Breast epithelium (tissue), 4 donors: ENCODE measurements at regions not wholly inside any gene's neighbourhood (a gene's known extent, or its start where the extent isn't known, plus 50 kb on each side); places are given as distances from the start of the nearest gene placed in this dataset.
A peak's percentile ranks its signal among the peaks of the same experiment; 100 is the strongest.

Experiments
- DNase-seq, 2 donors: peaks; one replicate each; pipeline ENCODE4 v3.0.0-alpha.2; 2019; ENCODE audit warnings: low spot score in 2 of 2
- H3K27ac ChIP-seq, 2 donors: fragments of 200-600 bp; sonication (generic) in 1 of 2; one replicate each; pipeline ENCODE4 v1.5.1; 2016 to 2019; ENCODE audit warnings: mild to moderate bottlenecking in 1 of 2
- H3K27me3 ChIP-seq, 2 donors: fragments of 200-600 bp; sonication (generic) in 1 of 2; one replicate each; pipeline versions ENCODE4 v1.5.1 to v1.6.0; 2017 to 2019; ENCODE audit warnings: control low read depth in 1 of 2, mild to moderate bottlenecking in 1 of 2
- H3K36me3 ChIP-seq: fragments of 200-600 bp; one replicate; pipeline ENCODE4 v1.5.1; 2019
- H3K4me1 ChIP-seq, 2 donors: fragments of 200-600 bp; sonication (generic); one replicate each; pipeline ENCODE4 v1.5.1; 2016 to 2019; ENCODE audit warnings: control low read depth in 1 of 2
- H3K4me3 ChIP-seq, 3 donors: fragments of 200-600 bp; sonication (generic); 1 replicate in 2 of 3; 2 replicates in 1 of 3; pipeline ENCODE4 v1.5.1; 2016 to 2019; ENCODE audit warnings: mild to moderate bottlenecking in 3 of 3, moderate library complexity in 2 of 3
- H3K9me3 ChIP-seq, 2 donors: fragments of 200-600 bp; sonication (generic) in 1 of 2; one replicate each; pipeline ENCODE4 v1.5.1; 2016 to 2019; ENCODE audit warnings: control low read depth in 1 of 2
- POLR2A ChIP-seq: fragments of 450-650 bp; IDR thresholded peaks from one replicate; pipeline ENCODE4 v1.6.1; 2016; ENCODE audit warnings: antibody characterized with exemption, mild to moderate bottlenecking, moderate library complexity
- POLR2AphosphoS5 ChIP-seq, 3 donors: sonication (generic); formaldehyde crosslinking; IDR thresholded peaks; one replicate each; pipeline ENCODE4 v1.6.1; 2017; ENCODE audit warnings: antibody characterized with exemption in 3 of 3
- intact Hi-C: fragments of 100-400 bp; cut with DNase I; formaldehyde crosslinking; loops from one replicate; pipeline ENCODE4 v1.15.1; 2023; ENCODE audit warnings: low total_unique reads
- TF ChIP-seq, protein P1 (sequence below), 3 donors: fragments of 450-650 bp; IDR thresholded peaks; one replicate each; pipeline ENCODE4 v1.5.1; 2016 to 2017; ENCODE audit warnings: antibody characterized with exemption in 3 of 3, mild to moderate bottlenecking in 3 of 3, moderate library complexity in 3 of 3

DNA sequence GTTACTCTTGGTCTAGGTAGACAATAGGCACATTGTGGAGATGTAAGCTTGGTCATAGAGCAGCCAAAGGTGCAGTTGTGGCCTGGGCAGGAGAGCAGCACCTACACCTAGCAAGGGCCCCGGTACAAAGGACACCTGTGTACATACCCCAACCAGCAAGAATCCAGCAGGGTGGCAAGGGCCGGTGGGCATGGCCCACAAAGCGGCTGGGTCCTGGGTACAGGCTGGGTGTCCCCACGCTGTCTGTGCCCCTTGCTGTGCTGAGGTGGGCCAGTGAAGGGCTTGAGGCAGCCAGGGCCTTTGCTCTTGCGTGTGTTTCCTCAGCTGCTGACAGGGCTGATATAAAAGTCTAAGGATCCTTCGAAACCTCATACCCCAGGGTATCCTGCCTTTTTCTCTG is 501.8 kb downstream of the EIPR1 start:
- no peaks in the 10 kb centered on the region for H3K36me3 ChIP-seq
- DNase-seq: no peak
- intact Hi-C loops: no loop called here
- TF ChIP-seq, protein P1, sequence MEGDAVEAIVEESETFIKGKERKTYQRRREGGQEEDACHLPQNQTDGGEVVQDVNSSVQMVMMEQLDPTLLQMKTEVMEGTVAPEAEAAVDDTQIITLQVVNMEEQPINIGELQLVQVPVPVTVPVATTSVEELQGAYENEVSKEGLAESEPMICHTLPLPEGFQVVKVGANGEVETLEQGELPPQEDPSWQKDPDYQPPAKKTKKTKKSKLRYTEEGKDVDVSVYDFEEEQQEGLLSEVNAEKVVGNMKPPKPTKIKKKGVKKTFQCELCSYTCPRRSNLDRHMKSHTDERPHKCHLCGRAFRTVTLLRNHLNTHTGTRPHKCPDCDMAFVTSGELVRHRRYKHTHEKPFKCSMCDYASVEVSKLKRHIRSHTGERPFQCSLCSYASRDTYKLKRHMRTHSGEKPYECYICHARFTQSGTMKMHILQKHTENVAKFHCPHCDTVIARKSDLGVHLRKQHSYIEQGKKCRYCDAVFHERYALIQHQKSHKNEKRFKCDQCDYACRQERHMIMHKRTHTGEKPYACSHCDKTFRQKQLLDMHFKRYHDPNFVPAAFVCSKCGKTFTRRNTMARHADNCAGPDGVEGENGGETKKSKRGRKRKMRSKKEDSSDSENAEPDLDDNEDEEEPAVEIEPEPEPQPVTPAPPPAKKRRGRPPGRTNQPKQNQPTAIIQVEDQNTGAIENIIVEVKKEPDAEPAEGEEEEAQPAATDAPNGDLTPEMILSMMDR (IDR thresholded peaks at IDR 0.05): no peak
- no peak for TF ChIP-seq POLR2AphosphoS5 (IDR thresholded peaks at IDR 0.05)
- TF ChIP-seq POLR2A: no peak
- peaks cover 5 to 15% of the 10 kb centered on the region in 2 donors for H3K9me3 ChIP-seq
- H3K4me3 ChIP-seq: no peak overlapping the region
- peaks cover 0 to 10% of the 10 kb centered on the region in 2 donors for H3K27me3 ChIP-seq
- no peaks in the 10 kb centered on the region for H3K4me1 ChIP-seq
- H3K27ac ChIP-seq: no peak overlapping the region

DNA sequence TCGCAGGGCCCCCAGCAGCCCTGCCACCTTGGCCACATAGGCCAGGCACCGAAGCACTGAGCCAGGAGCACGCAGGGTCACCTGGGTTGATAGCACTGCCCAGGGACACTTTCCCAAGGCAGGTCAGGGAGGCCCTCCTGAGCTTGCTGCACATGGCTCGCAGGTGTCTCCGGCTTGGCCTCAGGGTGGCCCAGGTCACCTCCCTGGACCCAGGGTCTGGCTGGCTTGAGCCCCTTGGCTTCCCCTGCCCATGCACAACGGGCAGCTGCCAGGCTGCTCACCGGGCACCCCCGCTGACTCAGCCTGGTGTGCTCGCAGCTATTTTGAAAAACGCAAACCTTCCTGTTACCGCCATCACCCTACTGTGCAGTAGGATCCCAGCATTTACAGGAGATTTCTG is 502.3 kb downstream of the EIPR1 start:
- Histone ChIP-seq H3K36me3 (no peaks in the 10 kb centered on the region), H3K27ac (no peak overlapping the region)
- intact Hi-C loops: no loop called here

DNA sequence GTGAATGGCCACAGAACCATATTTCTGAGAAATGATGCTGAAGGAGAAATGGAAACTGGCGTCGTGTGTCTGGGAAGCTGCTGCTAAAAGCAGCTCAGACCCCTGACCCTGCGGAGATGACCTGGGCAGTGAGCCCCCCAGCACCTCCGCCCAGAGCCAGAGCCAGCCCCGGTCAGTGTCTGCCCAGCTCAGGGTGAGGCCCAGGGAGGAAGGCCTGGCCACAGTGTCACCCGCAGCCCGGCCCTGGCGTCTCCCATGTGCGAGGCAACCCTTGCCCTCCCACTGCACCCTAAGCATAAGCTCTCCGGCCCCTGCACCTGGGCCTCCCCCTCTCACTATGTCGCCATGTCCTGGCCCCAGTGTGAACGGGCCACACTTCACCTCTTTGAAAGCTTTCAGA is 502.8 kb downstream of the EIPR1 start:
- TF ChIP-seq, protein P1 (IDR thresholded peaks at IDR 0.05): no peak
- TF ChIP-seq POLR2A (no peak), POLR2AphosphoS5 (IDR thresholded peaks at IDR 0.05) (no peak)
- no peaks in the 10 kb centered on the region for H3K36me3 ChIP-seq
- peaks cover 5 to 15% of the 10 kb centered on the region in 2 donors for H3K9me3 ChIP-seq
- no peak overlapping the region for H3K27ac ChIP-seq
- intact Hi-C loops: no loop called here
- H3K27me3 ChIP-seq: peaks cover 0 to 10% of the 10 kb centered on the region in 2 donors
- no peak overlapping the region for H3K4me3 ChIP-seq
- DNase-seq: peak in 1 of 2 donors; percentile 30
- H3K4me1 ChIP-seq: no peaks in the 10 kb centered on the region

More for the DNA sequence above, 502.3 kb downstream of the EIPR1 start:
- DNase-seq: peak in 1 of 2 donors; percentile 14
- TF ChIP-seq, protein P1 (IDR thresholded peaks at IDR 0.05): no peak
- TF ChIP-seq POLR2AphosphoS5 (IDR thresholded peaks at IDR 0.05) (no peak), POLR2A (no peak)
- Histone ChIP-seq H3K4me3 (no peak overlapping the region), H3K9me3 (peaks cover 5 to 15% of the 10 kb centered on the region in 2 donors), H3K4me1 (no peaks in the 10 kb centered on the region), H3K27me3 (peaks cover 0 to 10% of the 10 kb centered on the region in 2 donors)

DNA sequence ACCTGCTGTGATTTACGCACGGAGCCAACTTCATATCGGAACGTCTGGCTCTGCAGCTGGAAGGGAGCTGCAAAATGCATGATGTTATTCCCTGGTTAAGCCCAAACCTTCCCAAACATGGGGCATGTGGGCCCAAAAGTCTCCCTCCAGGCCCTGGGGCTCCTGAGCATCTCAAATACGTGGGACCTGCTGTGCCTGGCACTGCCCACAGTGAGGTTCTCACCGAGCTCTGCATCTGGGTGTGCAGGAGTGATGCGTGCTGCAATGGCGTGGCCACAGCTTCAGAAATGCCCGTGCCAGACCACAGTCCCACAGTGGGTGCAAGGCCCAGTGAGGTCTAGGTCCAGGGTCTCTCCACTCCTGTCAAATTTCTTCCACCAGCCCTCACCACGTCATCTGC is 503.3 kb downstream of the EIPR1 start:
- Histone ChIP-seq H3K4me1 (no peaks in the 10 kb centered on the region), H3K4me3 (no peak overlapping the region), H3K9me3 (peaks cover 5 to 13% of the 10 kb centered on the region in 2 donors), H3K36me3 (no peaks in the 10 kb centered on the region), H3K27ac (no peak overlapping the region), H3K27me3 (peaks cover 0 to 10% of the 10 kb centered on the region in 2 donors)
- TF ChIP-seq POLR2A (no peak), POLR2AphosphoS5 (IDR thresholded peaks at IDR 0.05) (no peak)
- TF ChIP-seq, protein P1 (IDR thresholded peaks at IDR 0.05): no peak
- peak in 1 of 2 donors; percentile 15 for DNase-seq
- intact Hi-C loops: no loop called here

DNA sequence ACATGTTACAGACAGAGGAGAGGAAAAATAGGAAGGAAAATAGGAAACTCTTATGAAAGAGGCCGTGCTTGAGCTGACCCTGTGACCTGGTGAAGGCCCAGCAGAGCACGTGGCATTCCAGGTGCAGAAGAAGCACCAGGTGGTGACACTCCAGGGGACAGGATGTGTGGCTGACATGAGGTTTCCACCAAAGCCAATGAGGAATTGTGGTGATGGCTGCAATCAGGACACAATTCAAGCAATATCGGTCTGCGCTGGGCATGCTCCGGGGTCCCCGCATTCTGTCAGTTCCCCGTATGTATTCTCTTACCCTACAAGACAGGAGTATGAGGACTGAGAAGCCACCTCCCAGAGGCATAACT is 504.2 kb downstream of the EIPR1 start:
- peaks cover 0 to 10% of the 10 kb centered on the region in 2 donors for H3K27me3 ChIP-seq
- peaks cover 4 to 5% of the 10 kb centered on the region in 2 donors for H3K9me3 ChIP-seq
- no peak overlapping the region for H3K27ac ChIP-seq
- intact Hi-C loops: no loop called here
- peak in 1 of 2 donors; percentile 47 for DNase-seq
- TF ChIP-seq POLR2A: no peak
- TF ChIP-seq POLR2AphosphoS5 (IDR thresholded peaks at IDR 0.05): no peak
- TF ChIP-seq, protein P1 (IDR thresholded peaks at IDR 0.05): no peak
- no peak overlapping the region for H3K4me3 ChIP-seq
- H3K36me3 ChIP-seq: no peaks in the 10 kb centered on the region
- H3K4me1 ChIP-seq: no peaks in the 10 kb centered on the region
